GM12892 (cell line): ENCODE measurements at regions not wholly inside any gene's neighbourhood (a gene's known extent, or its start where the extent isn't known, plus 50 kb on each side); places are given as distances from the start of the nearest gene placed in this dataset.

Source experiments
- POLR2A ChIP-seq: IDR thresholded peaks from 2 replicates; pipeline ENCODE4 v1.6.1; 2011; ENCODE audit warnings: low read depth, low read length, control low read depth
- TAF1 ChIP-seq: IDR thresholded peaks from 2 replicates; pipeline ENCODE4 v1.6.1; 2011; ENCODE audit warnings: low read depth, mild to moderate bottlenecking, control low read depth, low read length, borderline replicate concordance

GRCh38 chr4:36904823-36905222 is 339.7 kb upstream of the NWD2 start:
- no peak for TF ChIP-seq TAF1
- no peak for TF ChIP-seq POLR2A
